RWPE2 (cell line): ENCODE measurements at regions not wholly inside any gene's neighbourhood (a gene's known extent, or its start where the extent isn't known, plus 50 kb on each side); places are given as distances from the start of the nearest gene placed in this dataset.
A peak's percentile ranks its signal among the peaks of the same experiment; 100 is the strongest.

Source experiments
- ATAC-seq: fragments of 200-7000 bp; cut with Tn5 transposase; 3 replicates; pipeline ENCODE4 v1.9.1; 2021; ENCODE audit warnings: low read depth
- DNase-seq: peaks from one replicate; pipeline ENCODE4 v3.0.0-alpha.2; 2020; ENCODE audit warnings: low spot score
- H3K27ac ChIP-seq: fragments of 450-650 bp; 2 replicates; pipeline ENCODE4 v1.5.1; 2017; ENCODE audit warnings: mild to moderate bottlenecking; ENCODE audit not compliant: poor library complexity, severe bottlenecking
- H3K27me3 ChIP-seq: fragments of 250-450 bp; sonication (Bioruptor Pico); 2 replicates; pipeline ENCODE4 v1.5.1; 2021; ENCODE audit warnings: mild to moderate bottlenecking, moderate library complexity; ENCODE audit not compliant: insufficient read depth, poor library complexity, severe bottlenecking
- H3K36me3 ChIP-seq: fragments of 250-450 bp; sonication (Bioruptor Pico); 2 replicates; pipeline ENCODE4 v1.5.1; 2020; ENCODE audit warnings: low read depth, mild to moderate bottlenecking, moderate library complexity
- H3K4me1 ChIP-seq: fragments of 250-450 bp; sonication (Bioruptor Pico); 2 replicates; pipeline ENCODE4 v1.5.1; 2021; ENCODE audit warnings: mild to moderate bottlenecking, moderate library complexity; ENCODE audit not compliant: insufficient read depth, poor library complexity, severe bottlenecking
- H3K4me3 ChIP-seq: fragments of 250-450 bp; sonication (Bioruptor Pico); 2 replicates; pipeline ENCODE4 v1.5.1; 2021; ENCODE audit warnings: mild to moderate bottlenecking, moderate library complexity; ENCODE audit not compliant: severe bottlenecking
- H3K9me3 ChIP-seq: fragments of 250-450 bp; sonication (Bioruptor Pico); 2 replicates; pipeline ENCODE4 v1.5.1; 2021; ENCODE audit warnings: mild to moderate bottlenecking, moderate library complexity; ENCODE audit not compliant: severe bottlenecking
- CTCF ChIP-seq: fragments of 450-650 bp; IDR thresholded peaks from one replicate; pipeline ENCODE4 v1.5.1; 2017; ENCODE audit warnings: mild to moderate bottlenecking, moderate library complexity; ENCODE audit not compliant: poor library complexity, severe bottlenecking

- DNase-seq (no peak), ATAC-seq (peak; percentile 75)
- Histone ChIP-seq H3K4me3 (no peak overlapping the region), H3K4me1 (no peaks in the 10 kb centered on the region), H3K36me3 (no peaks in the 10 kb centered on the region), H3K9me3 (no peaks in the 10 kb centered on the region), H3K27ac (no peak overlapping the region), H3K27me3 (no peaks in the 10 kb centered on the region)
- TF ChIP-seq CTCF: no peak
Observed at GRCh38 chrX:3244203-3244743, 102.2 kb downstream of the MXRA5 start.

DNA sequence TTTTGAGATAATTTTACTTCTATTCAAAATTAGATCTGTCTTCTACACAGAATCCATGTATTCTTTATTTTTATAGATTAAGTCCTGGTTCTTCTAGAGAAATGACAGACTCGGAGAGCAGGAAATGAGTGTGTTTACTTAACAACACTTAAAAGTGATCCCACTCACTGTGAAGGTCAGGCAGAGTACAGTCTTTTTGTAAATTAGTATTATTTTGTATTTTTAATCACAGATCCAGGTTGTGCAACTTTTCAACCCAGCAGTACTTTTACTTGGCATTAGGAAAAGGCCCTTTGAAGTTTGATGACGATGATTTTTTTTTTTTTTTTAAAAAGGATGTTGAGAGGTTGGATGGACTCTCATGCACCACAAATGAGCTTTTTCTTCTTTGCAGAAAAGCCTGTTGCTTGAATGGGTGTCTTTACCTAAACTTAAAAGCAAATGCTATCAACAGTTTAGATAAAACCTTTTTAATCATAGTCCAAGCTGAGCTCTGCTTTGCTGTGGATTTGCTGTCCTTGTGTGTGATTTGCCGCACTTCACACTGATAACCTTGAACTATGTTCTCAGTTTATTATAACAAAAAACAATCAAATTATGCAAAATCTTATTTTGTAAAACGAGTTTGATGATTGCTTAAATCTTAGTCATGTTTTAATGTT lies 114.1 kb downstream of the MXRA5 start:
- H3K4me1 ChIP-seq: no peaks in the 10 kb centered on the region
- TF ChIP-seq CTCF: no peak
- no peaks in the 10 kb centered on the region for H3K36me3 ChIP-seq
- no peaks in the 10 kb centered on the region for H3K9me3 ChIP-seq
- H3K27ac ChIP-seq: no peak overlapping the region
- no peak overlapping the region for H3K4me3 ChIP-seq
- H3K27me3 ChIP-seq: no peaks in the 10 kb centered on the region
- DNase-seq: no peak
- no peak for ATAC-seq

DNA sequence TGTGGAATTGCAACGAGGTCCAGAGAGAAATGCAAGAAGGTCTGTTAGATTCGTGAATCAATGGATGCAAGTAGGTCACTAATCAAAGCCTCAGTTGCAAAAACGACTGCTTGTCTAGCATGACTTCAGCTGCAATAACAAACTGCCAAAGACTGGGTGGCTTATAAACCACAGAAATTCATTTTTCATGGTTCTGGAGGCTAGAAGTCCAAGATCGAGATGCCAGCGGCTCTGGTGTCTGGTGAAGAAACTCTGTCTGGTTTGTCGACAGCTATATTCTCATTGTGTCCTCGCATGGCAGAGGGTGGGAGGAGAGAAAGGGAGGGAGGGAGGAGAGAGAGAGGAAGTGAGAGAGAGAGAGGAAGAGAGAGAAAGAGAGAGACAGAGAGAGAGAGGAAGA lies 114.7 kb downstream of the MXRA5 start:
- Histone ChIP-seq H3K27me3 (no peaks in the 10 kb centered on the region), H3K4me3 (no peak overlapping the region), H3K36me3 (no peaks in the 10 kb centered on the region), H3K4me1 (no peaks in the 10 kb centered on the region), H3K9me3 (no peaks in the 10 kb centered on the region), H3K27ac (no peak overlapping the region)
- TF ChIP-seq CTCF: no peak
- DNase-seq (no peak), ATAC-seq (no peak)

DNA sequence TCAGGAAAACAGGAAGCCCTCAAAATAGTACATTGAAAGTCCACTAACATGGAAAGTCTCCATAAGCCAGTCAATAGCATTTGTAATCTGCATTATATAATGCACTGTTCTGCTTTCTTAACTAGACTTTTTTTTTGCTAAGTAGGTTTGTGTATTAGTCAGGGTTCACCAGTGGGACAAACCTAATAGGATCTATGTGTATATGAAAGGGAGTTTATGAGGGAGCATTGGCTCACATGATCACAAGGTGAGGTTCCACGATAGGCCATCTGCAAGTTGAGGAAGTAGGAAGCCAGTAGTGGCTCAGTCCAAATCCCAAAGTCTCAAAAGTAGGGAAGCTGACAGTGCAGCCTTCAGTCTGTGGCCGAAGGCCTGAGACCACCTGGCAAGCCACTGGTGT lies 116.0 kb downstream of the MXRA5 start:
- H3K27me3 ChIP-seq: no peaks in the 10 kb centered on the region
- DNase-seq (no peak), ATAC-seq (no peak)
- no peak for TF ChIP-seq CTCF
- H3K36me3 ChIP-seq: no peaks in the 10 kb centered on the region
- H3K9me3 ChIP-seq: no peaks in the 10 kb centered on the region
- no peak overlapping the region for H3K27ac ChIP-seq
- H3K4me1 ChIP-seq: no peaks in the 10 kb centered on the region
- no peak overlapping the region for H3K4me3 ChIP-seq

DNA sequence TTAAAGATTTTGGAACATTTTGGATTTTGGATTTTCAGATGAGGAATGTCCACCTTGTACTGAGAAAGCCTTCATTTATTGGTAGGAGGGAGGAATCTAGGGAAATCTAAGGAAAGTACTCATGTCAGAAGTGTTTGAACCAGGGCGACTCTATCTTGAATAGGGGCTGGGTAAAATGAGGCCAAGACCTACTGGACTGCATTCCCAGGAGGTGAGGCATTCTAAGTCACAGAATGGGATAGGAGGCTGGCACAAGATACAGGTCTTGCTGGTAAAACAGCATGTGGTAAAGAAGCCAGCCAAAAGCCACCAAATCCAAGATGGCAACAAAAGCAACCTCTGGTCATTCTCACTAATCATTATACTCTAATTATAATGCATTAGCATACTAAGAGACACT lies 118.9 kb downstream of the MXRA5 start:
- ATAC-seq (no peak), DNase-seq (no peak)
- Histone ChIP-seq H3K4me3 (no peak overlapping the region), H3K4me1 (no peaks in the 10 kb centered on the region), H3K27me3 (no peaks in the 10 kb centered on the region), H3K9me3 (no peaks in the 10 kb centered on the region), H3K36me3 (no peaks in the 10 kb centered on the region), H3K27ac (no peak overlapping the region)
- no peak for TF ChIP-seq CTCF
